ENCODE measurements at regions not wholly inside any gene's neighbourhood (a gene's known extent, or its start where the extent isn't known, plus 50 kb on each side); places are given as distances from the start of the nearest gene placed in this dataset.

DNA sequence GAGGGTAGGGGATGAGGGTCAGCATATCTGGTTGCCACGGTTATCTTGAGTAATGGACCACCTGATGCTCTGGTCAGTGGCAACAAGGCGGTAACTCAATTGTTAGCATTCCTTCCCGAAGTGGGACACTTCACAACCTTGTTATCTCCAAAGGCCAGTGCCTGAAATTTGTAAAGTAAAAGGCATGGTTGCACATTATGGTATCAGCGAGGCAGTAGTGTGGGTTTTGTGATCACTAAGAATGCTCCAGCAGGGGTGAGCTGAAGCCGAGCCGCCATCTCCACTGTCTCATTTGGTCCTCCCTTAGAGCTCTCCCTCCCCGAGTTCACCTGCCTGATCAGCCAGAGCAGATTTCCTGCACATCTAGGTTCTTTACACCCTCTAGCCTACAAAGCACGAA is 50.5 kb upstream of the LGALSL start:
- DNase-seq (ENCODE audit: low read depth) = no peak

DNA sequence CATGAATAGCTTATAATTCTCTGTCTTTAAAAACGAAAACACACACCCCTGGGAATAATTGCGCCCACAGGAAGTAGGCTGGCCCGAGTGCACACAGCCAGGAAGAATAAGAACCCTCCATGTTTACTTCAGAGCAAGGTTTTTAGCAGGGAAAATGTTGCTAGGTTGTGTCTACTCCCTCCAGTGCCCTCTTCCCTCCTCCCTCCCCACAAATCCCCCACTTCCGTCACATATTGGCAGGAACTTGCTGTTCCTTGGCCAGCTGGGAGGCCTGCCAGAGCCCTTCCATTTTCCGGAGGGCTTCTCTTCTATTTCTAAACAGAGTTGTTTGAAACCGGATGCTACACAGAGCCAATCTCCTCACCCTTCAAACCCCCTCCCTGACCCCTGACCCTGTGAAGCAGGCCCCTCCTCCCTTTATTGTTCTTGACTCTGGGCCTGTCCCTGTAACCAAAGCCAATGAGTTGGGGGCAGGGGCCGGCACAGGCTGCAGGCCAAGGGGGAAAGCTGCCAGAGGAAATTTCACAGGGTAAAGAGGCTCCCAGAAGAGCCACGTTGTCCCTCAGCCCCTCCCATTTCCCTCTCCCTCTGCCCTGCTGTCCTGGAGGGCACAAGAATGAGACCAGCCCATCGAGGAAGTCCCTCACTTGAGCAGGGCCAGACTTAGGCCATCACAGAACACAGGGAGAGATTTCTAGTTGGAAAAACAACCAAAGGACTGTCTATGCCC is 49.8 kb upstream of the LGALSL start:
- no peak for DNase-seq (ENCODE audit: low read depth)
